ENCODE measurements at regions not wholly inside any gene's neighbourhood (a gene's known extent, or its start where the extent isn't known, plus 50 kb on each side); places are given as distances from the start of the nearest gene placed in this dataset.

DNA sequence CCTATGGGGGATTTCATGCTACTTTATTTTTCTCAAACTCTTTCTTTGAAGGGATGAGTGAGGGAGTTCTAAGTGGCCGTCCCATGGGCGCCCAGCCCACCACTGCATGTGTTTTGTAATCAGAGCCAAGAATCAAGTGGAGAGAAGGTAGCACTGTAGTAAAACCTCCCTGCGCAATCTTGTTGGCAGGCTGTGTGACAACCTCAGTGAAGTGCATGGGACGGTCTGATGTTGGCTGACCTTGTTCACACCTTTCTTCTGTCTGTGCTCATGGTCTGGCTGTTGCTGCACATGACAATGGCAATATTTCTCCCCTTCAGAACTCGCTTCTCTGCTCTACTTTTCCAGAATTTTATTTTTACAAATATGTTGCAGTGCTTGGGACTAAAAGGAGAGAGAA, 71.2 kb upstream of the SHISA3 start:
- TF ChIP-seq POLR2A (IDR thresholded peaks at IDR 0.05), result no peak
- TF ChIP-seq, protein P1, sequence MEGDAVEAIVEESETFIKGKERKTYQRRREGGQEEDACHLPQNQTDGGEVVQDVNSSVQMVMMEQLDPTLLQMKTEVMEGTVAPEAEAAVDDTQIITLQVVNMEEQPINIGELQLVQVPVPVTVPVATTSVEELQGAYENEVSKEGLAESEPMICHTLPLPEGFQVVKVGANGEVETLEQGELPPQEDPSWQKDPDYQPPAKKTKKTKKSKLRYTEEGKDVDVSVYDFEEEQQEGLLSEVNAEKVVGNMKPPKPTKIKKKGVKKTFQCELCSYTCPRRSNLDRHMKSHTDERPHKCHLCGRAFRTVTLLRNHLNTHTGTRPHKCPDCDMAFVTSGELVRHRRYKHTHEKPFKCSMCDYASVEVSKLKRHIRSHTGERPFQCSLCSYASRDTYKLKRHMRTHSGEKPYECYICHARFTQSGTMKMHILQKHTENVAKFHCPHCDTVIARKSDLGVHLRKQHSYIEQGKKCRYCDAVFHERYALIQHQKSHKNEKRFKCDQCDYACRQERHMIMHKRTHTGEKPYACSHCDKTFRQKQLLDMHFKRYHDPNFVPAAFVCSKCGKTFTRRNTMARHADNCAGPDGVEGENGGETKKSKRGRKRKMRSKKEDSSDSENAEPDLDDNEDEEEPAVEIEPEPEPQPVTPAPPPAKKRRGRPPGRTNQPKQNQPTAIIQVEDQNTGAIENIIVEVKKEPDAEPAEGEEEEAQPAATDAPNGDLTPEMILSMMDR (IDR thresholded peaks at IDR 0.05), result no peak
